Kidney epithelial cell (primary cell): ENCODE measurements at regions not wholly inside any gene's neighbourhood (a gene's known extent, or its start where the extent isn't known, plus 50 kb on each side); places are given as distances from the start of the nearest gene placed in this dataset.

ENCODE experiments used
- DNase-seq: peaks from one replicate; pipeline ENCODE4 v3.0.0-alpha.2; 2010; ENCODE audit warnings: low read depth
- H3K27me3 ChIP-seq: 2 replicates; pipeline ENCODE4 v1.6.0; 2011; ENCODE audit warnings: low read length; ENCODE audit not compliant: control insufficient read depth, insufficient read depth
- H3K36me3 ChIP-seq: 2 replicates; pipeline ENCODE4 v1.5.1; 2011; ENCODE audit warnings: low read length; ENCODE audit not compliant: control insufficient read depth, insufficient read depth
- H3K4me3 ChIP-seq: 2 replicates; pipeline ENCODE4 v1.5.1; 2011; ENCODE audit warnings: low read depth, mild to moderate bottlenecking, control low read depth, low read length
- CTCF ChIP-seq: IDR thresholded peaks from 2 replicates; pipeline ENCODE4 v1.5.1; 2011; ENCODE audit warnings: mild to moderate bottlenecking, moderate library complexity, low read length, control low read depth, inconsistent platforms; ENCODE audit not compliant: insufficient read depth, poor library complexity, severe bottlenecking

- H3K4me3 ChIP-seq, result no peak overlapping the region
- no peak for TF ChIP-seq CTCF
- H3K36me3 ChIP-seq, result no peaks in the 10 kb centered on the region
- no peaks in the 10 kb centered on the region for H3K27me3 ChIP-seq
- no peak for DNase-seq
Observed at GRCh38 chr5:14036514-14036913, 92.0 kb upstream of the DNAH5 start.

GRCh38 chr5:14035859-14036503 lies 91.5 kb upstream of the DNAH5 start:
- Histone ChIP-seq H3K27me3 (no peaks in the 10 kb centered on the region), H3K36me3 (no peaks in the 10 kb centered on the region), H3K4me3 (no peak overlapping the region)
- DNase-seq, result peak; percentile 100
- TF ChIP-seq CTCF, result no peak

GRCh38 chr5:14034963-14035362 lies 90.5 kb upstream of the DNAH5 start:
- Histone ChIP-seq H3K4me3 (no peak overlapping the region), H3K27me3 (no peaks in the 10 kb centered on the region), H3K36me3 (no peaks in the 10 kb centered on the region)
- no peak for TF ChIP-seq CTCF
- DNase-seq, result no peak

GRCh38 chr5:14032918-14033317 lies 88.4 kb upstream of the DNAH5 start:
- no peak for TF ChIP-seq CTCF
- no peak overlapping the region for H3K4me3 ChIP-seq
- H3K27me3 ChIP-seq, result no peaks in the 10 kb centered on the region
- H3K36me3 ChIP-seq, result no peaks in the 10 kb centered on the region
- no peak for DNase-seq

GRCh38 chr5:14028938-14029584 lies 84.6 kb upstream of the DNAH5 start:
- no peaks in the 10 kb centered on the region for H3K27me3 ChIP-seq
- TF ChIP-seq CTCF, result no peak

GRCh38 chr5:14028188-14028587 lies 83.7 kb upstream of the DNAH5 start:
- Histone ChIP-seq H3K36me3 (no peaks in the 10 kb centered on the region), H3K4me3 (no peak overlapping the region), H3K27me3 (no peaks in the 10 kb centered on the region)
- DNase-seq, result no peak
- no peak for TF ChIP-seq CTCF

More at GRCh38 chr5:14028938-14029584, 84.6 kb upstream of the DNAH5 start:
- DNase-seq, result no peak
- Histone ChIP-seq H3K36me3 (no peaks in the 10 kb centered on the region), H3K4me3 (no peak overlapping the region)
